ENCODE measurements at regions not wholly inside any gene's neighbourhood (a gene's known extent, or its start where the extent isn't known, plus 50 kb on each side); places are given as distances from the start of the nearest gene placed in this dataset.
"Not testable (repeated sequence)": the region's sequence is repeated elsewhere in the genome, so short reads cannot be mapped to it uniquely, and the experiment has no call there.

GRCh38 chr10:121325490-121326231 lies 272.6 kb downstream of the FGFR2 start:
- DNase-seq (ENCODE audit: low read depth) = no peak
- no peak for TF ChIP-seq CTCF (conservative IDR thresholded peaks at IDR 0.05; ENCODE audit: low read length)
- H3K4me3 ChIP-seq (ENCODE audit: low read length) = no peak overlapping the region

GRCh38 chr10:121326905-121327304 lies 271.3 kb downstream of the FGFR2 start:
- no peak for TF ChIP-seq CTCF (conservative IDR thresholded peaks at IDR 0.05; ENCODE audit: low read length)
- no peak for DNase-seq (ENCODE audit: low read depth)
- H3K4me3 ChIP-seq (ENCODE audit: low read length) = no peak overlapping the region

GRCh38 chr10:121327727-121328126 lies 270.5 kb downstream of the FGFR2 start:
- no peak for DNase-seq (ENCODE audit: low read depth)
- H3K4me3 ChIP-seq (ENCODE audit: low read length) = no peak overlapping the region
- no peak for TF ChIP-seq CTCF (conservative IDR thresholded peaks at IDR 0.05; ENCODE audit: low read length)

GRCh38 chr10:121329631-121330030 lies 268.6 kb downstream of the FGFR2 start:
- not testable (repeated sequence) for DNase-seq (ENCODE audit: low read depth); H3K4me3 ChIP-seq (ENCODE audit: low read length)

GRCh38 chr10:121330563-121330962 lies 267.7 kb downstream of the FGFR2 start:
- no peak for TF ChIP-seq CTCF (conservative IDR thresholded peaks at IDR 0.05; ENCODE audit: low read length)
- no peak for DNase-seq (ENCODE audit: low read depth)
- H3K4me3 ChIP-seq (ENCODE audit: low read length) = no peak overlapping the region

GRCh38 chr10:121332353-121332752 lies 265.9 kb downstream of the FGFR2 start:
- DNase-seq (ENCODE audit: low read depth) = no peak
- no peak overlapping the region for H3K4me3 ChIP-seq (ENCODE audit: low read length)
- no peak for TF ChIP-seq CTCF (conservative IDR thresholded peaks at IDR 0.05; ENCODE audit: low read length)

- no peak for DNase-seq (ENCODE audit: low read depth)
- TF ChIP-seq CTCF (conservative IDR thresholded peaks at IDR 0.05; ENCODE audit: low read length) = no peak
- H3K4me3 ChIP-seq (ENCODE audit: low read length) = no peak overlapping the region
These were observed 265.1 kb downstream of the FGFR2 start for GRCh38 chr10:121332829-121333765.

Data from AG10803 (cell line).